Breast epithelium (tissue), 4 donors: ENCODE measurements at regions not wholly inside any gene's neighbourhood (a gene's known extent, or its start where the extent isn't known, plus 50 kb on each side); places are given as distances from the start of the nearest gene placed in this dataset.

Experiments
- DNase-seq, 2 donors: peaks; one replicate each; pipeline ENCODE4 v3.0.0-alpha.2; 2019; ENCODE audit warnings: low spot score in 2 of 2
- H3K27ac ChIP-seq, 2 donors: fragments of 200-600 bp; sonication (generic) in 1 of 2; one replicate each; pipeline ENCODE4 v1.5.1; 2016 to 2019; ENCODE audit warnings: mild to moderate bottlenecking in 1 of 2
- H3K27me3 ChIP-seq, 2 donors: fragments of 200-600 bp; sonication (generic) in 1 of 2; one replicate each; pipeline versions ENCODE4 v1.5.1 to v1.6.0; 2017 to 2019; ENCODE audit warnings: control low read depth in 1 of 2, mild to moderate bottlenecking in 1 of 2
- H3K36me3 ChIP-seq: fragments of 200-600 bp; one replicate; pipeline ENCODE4 v1.5.1; 2019
- H3K4me1 ChIP-seq, 2 donors: fragments of 200-600 bp; sonication (generic); one replicate each; pipeline ENCODE4 v1.5.1; 2016 to 2019; ENCODE audit warnings: control low read depth in 1 of 2
- H3K4me3 ChIP-seq, 3 donors: fragments of 200-600 bp; sonication (generic); 1 replicate in 2 of 3; 2 replicates in 1 of 3; pipeline ENCODE4 v1.5.1; 2016 to 2019; ENCODE audit warnings: mild to moderate bottlenecking in 3 of 3, moderate library complexity in 2 of 3
- H3K9me3 ChIP-seq, 2 donors: fragments of 200-600 bp; sonication (generic) in 1 of 2; one replicate each; pipeline ENCODE4 v1.5.1; 2016 to 2019; ENCODE audit warnings: control low read depth in 1 of 2
- CTCF ChIP-seq, 3 donors: fragments of 450-650 bp; IDR thresholded peaks; one replicate each; pipeline ENCODE4 v1.5.1; 2016 to 2017; ENCODE audit warnings: antibody characterized with exemption in 3 of 3, mild to moderate bottlenecking in 3 of 3, moderate library complexity in 3 of 3
- POLR2A ChIP-seq: fragments of 450-650 bp; IDR thresholded peaks from one replicate; pipeline ENCODE4 v1.6.1; 2016; ENCODE audit warnings: antibody characterized with exemption, mild to moderate bottlenecking, moderate library complexity
- POLR2AphosphoS5 ChIP-seq, 3 donors: sonication (generic); formaldehyde crosslinking; IDR thresholded peaks; one replicate each; pipeline ENCODE4 v1.6.1; 2017; ENCODE audit warnings: antibody characterized with exemption in 3 of 3
- intact Hi-C: fragments of 100-400 bp; cut with DNase I; formaldehyde crosslinking; loops from one replicate; pipeline ENCODE4 v1.15.1; 2023; ENCODE audit warnings: low total_unique reads

- DNase-seq = peak in 1 of 2 donors; percentile 64
- H3K36me3 ChIP-seq = no peaks in the 10 kb centered on the region
- intact Hi-C loops = no loop called here
- H3K27me3 ChIP-seq = no peaks in the 10 kb centered on the region
- H3K4me1 ChIP-seq = peaks cover 0 to 10% of the 10 kb centered on the region in 2 donors
- peaks cover 0 to 3% of the 10 kb centered on the region in 2 donors for H3K9me3 ChIP-seq
- peak overlapping the region in 1 of 2 donors; percentile 43 for H3K27ac ChIP-seq
- H3K4me3 ChIP-seq = no peak overlapping the region
- no peak for TF ChIP-seq POLR2AphosphoS5 (IDR thresholded peaks at IDR 0.05)
- no peak for TF ChIP-seq CTCF (IDR thresholded peaks at IDR 0.05)
- no peak for TF ChIP-seq POLR2A
Observed at GRCh38 chr12:110794623-110795280, 52.0 kb upstream of the CCDC63 start.

DNA sequence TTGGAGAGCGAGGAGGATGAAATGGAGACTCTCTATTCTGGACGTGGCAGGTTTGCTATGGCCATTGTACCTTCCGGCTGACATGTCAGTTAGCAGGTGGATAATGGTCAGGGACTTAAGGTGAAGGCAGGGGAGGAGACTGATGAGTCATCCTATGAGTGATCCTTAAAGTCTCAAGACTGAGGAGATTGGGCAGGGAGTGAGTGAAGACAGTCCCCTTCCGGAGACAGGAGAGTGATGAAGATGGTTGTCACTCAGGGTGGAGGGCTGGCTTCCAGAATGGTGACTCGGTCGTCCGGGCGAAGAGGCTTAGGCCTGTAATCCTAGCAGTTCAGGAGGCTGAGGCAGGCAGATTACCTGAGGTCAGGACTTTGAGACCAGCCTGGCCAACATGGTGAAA is 49.8 kb upstream of the CCDC63 start:
- Histone ChIP-seq H3K27ac (no peak overlapping the region), H3K27me3 (no peaks in the 10 kb centered on the region), H3K9me3 (peaks cover 0 to 4% of the 10 kb centered on the region in 2 donors), H3K4me1 (peaks cover 0 to 10% of the 10 kb centered on the region in 2 donors), H3K4me3 (no peak overlapping the region), H3K36me3 (no peaks in the 10 kb centered on the region)
- DNase-seq = no peak
- TF ChIP-seq POLR2A (no peak), POLR2AphosphoS5 (IDR thresholded peaks at IDR 0.05) (no peak), CTCF (IDR thresholded peaks at IDR 0.05) (no peak)
- intact Hi-C loops = no loop called here
